A549 (cell line): ENCODE measurements at regions not wholly inside any gene's neighbourhood (a gene's known extent, or its start where the extent isn't known, plus 50 kb on each side); places are given as distances from the start of the nearest gene placed in this dataset.

Experiments
- ELK1 ChIP-seq: fragments of 150-350 bp; IDR thresholded peaks from 2 replicates; pipeline ENCODE4 v1.6.1; 2014; ENCODE audit warnings: low read depth, mild to moderate bottlenecking, low read length
- EP300 ChIP-seq, 2 experiments: fragments of >200 bp; sonication (Bioruptor Twin); formaldehyde crosslinking; IDR thresholded peaks; 2 replicates in 1 of 2; 3 replicates in 1 of 2; pipeline ENCODE4 v1.6.1; 2016 to 2017
- ESRRA ChIP-seq: fragments of 150-350 bp; IDR thresholded peaks from 2 replicates; pipeline ENCODE4 v1.6.1; 2014; ENCODE audit warnings: mild to moderate bottlenecking, low read length, borderline replicate concordance
- RAD21 ChIP-seq, 2 experiments: fragments of >200 bp in 1 of 2; sonication (Bioruptor Twin) in 1 of 2; formaldehyde crosslinking in 1 of 2; IDR thresholded peaks in 1 of 2; conservative IDR thresholded peaks in 1 of 2; 2 replicates in 1 of 2; 3 replicates in 1 of 2; pipeline ENCODE4 v1.6.1; 2012 to 2018; ENCODE audit warnings: inconsistent platforms in 1 of 2
- TF ChIP-seq, protein P1 (sequence below): fragments of >200 bp; sonication (Bioruptor Twin); formaldehyde crosslinking; IDR thresholded peaks from 3 replicates; pipeline ENCODE4 v1.5.1; 2016

- TF ChIP-seq, protein P1, sequence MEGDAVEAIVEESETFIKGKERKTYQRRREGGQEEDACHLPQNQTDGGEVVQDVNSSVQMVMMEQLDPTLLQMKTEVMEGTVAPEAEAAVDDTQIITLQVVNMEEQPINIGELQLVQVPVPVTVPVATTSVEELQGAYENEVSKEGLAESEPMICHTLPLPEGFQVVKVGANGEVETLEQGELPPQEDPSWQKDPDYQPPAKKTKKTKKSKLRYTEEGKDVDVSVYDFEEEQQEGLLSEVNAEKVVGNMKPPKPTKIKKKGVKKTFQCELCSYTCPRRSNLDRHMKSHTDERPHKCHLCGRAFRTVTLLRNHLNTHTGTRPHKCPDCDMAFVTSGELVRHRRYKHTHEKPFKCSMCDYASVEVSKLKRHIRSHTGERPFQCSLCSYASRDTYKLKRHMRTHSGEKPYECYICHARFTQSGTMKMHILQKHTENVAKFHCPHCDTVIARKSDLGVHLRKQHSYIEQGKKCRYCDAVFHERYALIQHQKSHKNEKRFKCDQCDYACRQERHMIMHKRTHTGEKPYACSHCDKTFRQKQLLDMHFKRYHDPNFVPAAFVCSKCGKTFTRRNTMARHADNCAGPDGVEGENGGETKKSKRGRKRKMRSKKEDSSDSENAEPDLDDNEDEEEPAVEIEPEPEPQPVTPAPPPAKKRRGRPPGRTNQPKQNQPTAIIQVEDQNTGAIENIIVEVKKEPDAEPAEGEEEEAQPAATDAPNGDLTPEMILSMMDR = no peak
- no peak for TF ChIP-seq ESRRA
- TF ChIP-seq EP300 (IDR thresholded peaks at IDR 0.05) = no peak
- no peak for TF ChIP-seq RAD21 (conservative IDR thresholded peaks at IDR 0.05 in 1 of 2, IDR thresholded peaks at IDR 0.05 in 1 of 2)
- TF ChIP-seq ELK1 = no peak
These were observed 128.0 kb downstream of the PSMG1 start for GRCh38 chr21:39055167-39055767.
